Right lobe of liver (tissue), 6 donors: ENCODE measurements at regions not wholly inside any gene's neighbourhood (a gene's known extent, or its start where the extent isn't known, plus 50 kb on each side); places are given as distances from the start of the nearest gene placed in this dataset.
A peak's percentile ranks its signal among the peaks of the same experiment; 100 is the strongest.

Source experiments
- ATAC-seq, 4 donors: fragments of 200-7000 bp; cut with Tn5 transposase; one replicate each; pipeline ENCODE4 v1.9.1; 2020; ENCODE audit warnings: mild to moderate bottlenecking in 4 of 4, moderate library complexity in 4 of 4
- DNase-seq, 3 donors: peaks; one replicate each; pipeline ENCODE4 v3.0.0-alpha.2; 2020
- H3K27ac ChIP-seq, 3 donors: fragments of 200-600 bp; one replicate each; pipeline ENCODE4 v1.8.0; 2022
- H3K27me3 ChIP-seq, 2 donors: fragments of 200-600 bp; one replicate each; pipeline ENCODE4 v1.8.0; 2022
- H3K36me3 ChIP-seq, 4 donors: fragments of 200-600 bp; sonication (generic) in 1 of 4; one replicate each; pipeline versions ENCODE4 v1.5.1 to v1.8.0; 2017 to 2022; ENCODE audit warnings: control low read depth in 1 of 4
- H3K4me1 ChIP-seq, 4 donors: fragments of 200-600 bp; sonication (generic) in 1 of 4; one replicate each; pipeline versions ENCODE4 v1.5.1 to v1.8.0; 2017 to 2022; ENCODE audit warnings: control low read depth in 1 of 4
- H3K4me3 ChIP-seq, 3 donors: fragments of 200-600 bp; one replicate each; pipeline ENCODE4 v1.8.0; 2022
- H3K9me3 ChIP-seq, 4 donors: fragments of 200-600 bp; sonication (generic) in 1 of 4; one replicate each; pipeline versions ENCODE4 v1.5.1 to v1.8.0; 2017 to 2022; ENCODE audit warnings: control low read depth in 1 of 4
- CTCF ChIP-seq, 4 donors: fragments of 200-600 bp in 3 of 4; fragments of 450-650 bp in 1 of 4; IDR thresholded peaks; one replicate each; pipeline versions ENCODE4 v1.5.1 to v1.8.0; 2016 to 2022; ENCODE audit warnings: antibody characterized with exemption in 4 of 4, mild to moderate bottlenecking in 2 of 4
- POLR2A ChIP-seq: fragments of 450-650 bp; IDR thresholded peaks from one replicate; pipeline ENCODE4 v1.6.1; 2017; ENCODE audit warnings: antibody characterized with exemption, mild to moderate bottlenecking
- WGBS: methylation state at CpG from one replicate; pipeline ENCODE4 v1.1.6; 2018; ENCODE audit warnings: low coverage, low lambda C conversion rate; ENCODE audit not compliant: insufficient coverage; ENCODE audit errors: missing lambda C conversion rate; 5-methylcytosine and 5-hydroxymethylcytosine counted together
- intact Hi-C, 2 donors: fragments of 100-400 bp; cut with DNase I; formaldehyde crosslinking; loops; one replicate each; pipeline versions ENCODE4 v1.11.2 to v1.14.1; 2022
- donor health status: DM: no; HTN: yes; CAD: no.
- donor health status: DM: no; HTN: no; CAD: no.
- donor health status: DM: no; HTN: no; CAD: no.
- donor health status: DM: no; HTN: yes; CAD: no.
- donor health status: DM: no; HTN: yes; CAD: no.

- Histone ChIP-seq H3K4me1 (no peaks in the 10 kb centered on the region), H3K9me3 (no peaks in the 10 kb centered on the region), H3K27ac (no peak overlapping the region), H3K27me3 (no peaks in the 10 kb centered on the region), H3K36me3 (no peaks in the 10 kb centered on the region), H3K4me3 (no peak overlapping the region)
- DNase-seq, result no peak
- TF ChIP-seq POLR2A, result no peak
- no peak for TF ChIP-seq CTCF (IDR thresholded peaks at IDR 0.05)
- ATAC-seq, result no peak
- WGBS, result 41% methylated on average over 3 of the region's 3 CpGs
- intact Hi-C loops, result no loop called here
Observed at GRCh38 chr3:7962301-7962700, 539.3 kb upstream of the LMCD1 start.

GRCh38 chr3:7964899-7965298 lies 536.7 kb upstream of the LMCD1 start:
- no peaks in the 10 kb centered on the region for H3K4me1 ChIP-seq
- no peak overlapping the region for H3K4me3 ChIP-seq
- TF ChIP-seq CTCF (IDR thresholded peaks at IDR 0.05), result no peak
- no peak for TF ChIP-seq POLR2A
- no peaks in the 10 kb centered on the region for H3K36me3 ChIP-seq
- no peak overlapping the region for H3K27ac ChIP-seq
- WGBS, result 27% methylated on average over 2 of the region's 2 CpGs
- intact Hi-C loops, result no loop called here
- no peaks in the 10 kb centered on the region for H3K9me3 ChIP-seq
- DNase-seq (no peak), ATAC-seq (no peak)
- no peaks in the 10 kb centered on the region for H3K27me3 ChIP-seq

GRCh38 chr3:7973006-7973405 lies 528.6 kb upstream of the LMCD1 start:
- 43% methylated on average over 1 of the region's 1 CpG for WGBS
- DNase-seq (no peak), ATAC-seq (no peak)
- H3K27me3 ChIP-seq, result no peaks in the 10 kb centered on the region
- no peak overlapping the region for H3K27ac ChIP-seq
- TF ChIP-seq POLR2A (no peak), CTCF (IDR thresholded peaks at IDR 0.05) (no peak)
- intact Hi-C loops, result no loop called here
- H3K36me3 ChIP-seq, result no peaks in the 10 kb centered on the region
- no peaks in the 10 kb centered on the region for H3K9me3 ChIP-seq
- H3K4me3 ChIP-seq, result no peak overlapping the region
- no peaks in the 10 kb centered on the region for H3K4me1 ChIP-seq

GRCh38 chr3:7977245-7978086 lies 524.2 kb upstream of the LMCD1 start:
- Histone ChIP-seq H3K27ac (no peak overlapping the region), H3K36me3 (no peaks in the 10 kb centered on the region), H3K27me3 (no peaks in the 10 kb centered on the region), H3K4me3 (no peak overlapping the region), H3K9me3 (no peaks in the 10 kb centered on the region), H3K4me1 (no peaks in the 10 kb centered on the region)
- DNase-seq (no peak), ATAC-seq (peak in 1 of 4 donors; percentile 19)
- WGBS, result 35% methylated on average over 4 of the region's 5 CpGs
- TF ChIP-seq POLR2A (no peak), CTCF (IDR thresholded peaks at IDR 0.05) (no peak)
- intact Hi-C loops, result no loop called here
